Astrocyte (in vitro differentiated cells and primary cell): ENCODE measurements at regions not wholly inside any gene's neighbourhood (a gene's known extent, or its start where the extent isn't known, plus 50 kb on each side); places are given as distances from the start of the nearest gene placed in this dataset.

Experiments
- DNase-seq: peaks from one replicate; pipeline ENCODE4 v3.0.0-alpha.2; 2010; ENCODE audit warnings: low read depth
- FAIRE-seq: peaks from 2 replicates; lab custom pipeline; 2011; peaks lifted over from hg19 to GRCh38; lab: Jason Lieb, UNC
- H2AFZ ChIP-seq: 2 replicates; pipeline ENCODE4 v1.6.0; 2012; ENCODE audit warnings: low read depth, low read length, inconsistent platforms
- H3K27ac ChIP-seq: 2 replicates; pipeline ENCODE4 v1.5.1; 2011; ENCODE audit warnings: low read depth, low read length, inconsistent platforms
- H3K27me3 ChIP-seq: 2 replicates; pipeline ENCODE4 v1.6.0; 2011; ENCODE audit warnings: low read length, inconsistent platforms; ENCODE audit not compliant: insufficient read depth
- H3K36me3 ChIP-seq: 2 replicates; pipeline ENCODE4 v1.5.1; 2011; ENCODE audit warnings: low read length, inconsistent platforms; ENCODE audit not compliant: insufficient read depth
- H3K4me1 ChIP-seq: 2 replicates; pipeline ENCODE4 v1.5.1; 2011; ENCODE audit warnings: low read length, inconsistent platforms; ENCODE audit not compliant: insufficient read depth
- H3K4me2 ChIP-seq: 2 replicates; pipeline ENCODE4 v1.6.0; 2012; ENCODE audit warnings: low read length, inconsistent platforms
- H3K4me3 ChIP-seq: 2 replicates; pipeline ENCODE4 v1.5.1; 2011; ENCODE audit warnings: low read depth, mild to moderate bottlenecking, low read length, inconsistent platforms; ENCODE audit not compliant: insufficient read depth
- H3K79me2 ChIP-seq: 2 replicates; pipeline ENCODE4 v1.6.0; 2012; ENCODE audit warnings: mild to moderate bottlenecking, low read length, inconsistent platforms; ENCODE audit not compliant: insufficient read depth
- H3K9ac ChIP-seq: 2 replicates; pipeline ENCODE4 v1.6.0; 2012; ENCODE audit warnings: mild to moderate bottlenecking, low read length, inconsistent platforms
- H3K9me3 ChIP-seq: 2 replicates; pipeline ENCODE4 v1.5.1; 2012; ENCODE audit warnings: low read depth, mild to moderate bottlenecking, low read length, inconsistent platforms; ENCODE audit not compliant: insufficient read depth
- H4K20me1 ChIP-seq: 2 replicates; pipeline ENCODE4 v1.6.0; 2012; ENCODE audit warnings: low read length, inconsistent platforms; ENCODE audit not compliant: insufficient read depth
- H3K27ac Mint-ChIP-seq: one replicate; pipeline ENCODE4 v1.8.0; 2021; ENCODE audit warnings: mild to moderate bottlenecking, mixed read lengths; ENCODE audit not compliant: unreplicated experiment
- H3K27me3 Mint-ChIP-seq: one replicate; pipeline ENCODE4 v1.8.0; 2021; ENCODE audit warnings: low read depth, mixed read lengths; ENCODE audit not compliant: unreplicated experiment
- H3K36me3 Mint-ChIP-seq: one replicate; pipeline ENCODE4 v1.8.0; 2021; ENCODE audit warnings: low read depth, mixed read lengths; ENCODE audit not compliant: unreplicated experiment
- H3K4me1 Mint-ChIP-seq: one replicate; pipeline ENCODE4 v1.8.0; 2021; ENCODE audit warnings: low read depth, mixed read lengths; ENCODE audit not compliant: unreplicated experiment
- H3K4me3 Mint-ChIP-seq: one replicate; pipeline ENCODE4 v1.8.0; 2021; ENCODE audit warnings: mild to moderate bottlenecking, moderate library complexity, mixed read lengths; ENCODE audit not compliant: unreplicated experiment
- H3K9me3 Mint-ChIP-seq: one replicate; pipeline ENCODE4 v1.8.0; 2021; ENCODE audit warnings: mild to moderate bottlenecking, mixed read lengths; ENCODE audit not compliant: unreplicated experiment
- EZH2 ChIP-seq: IDR thresholded peaks from 2 replicates; pipeline ENCODE4 v1.6.1; 2012; ENCODE audit warnings: mild to moderate bottlenecking, low read length, inconsistent platforms; ENCODE audit not compliant: insufficient read depth
- TF ChIP-seq, protein P1 (sequence below): IDR thresholded peaks from 2 replicates; pipeline ENCODE4 v1.5.1; 2011; ENCODE audit warnings: low read depth, mild to moderate bottlenecking, inconsistent platforms, low read length, moderate library complexity; ENCODE audit not compliant: insufficient read depth

- Histone ChIP-seq H3K4me2 (no peak overlapping the region), H3K27ac (no peak overlapping the region), H4K20me1 (no peaks in the 10 kb centered on the region), H3K36me3 (no peaks in the 10 kb centered on the region), H3K9ac (no peak overlapping the region), H3K4me1 (no peaks in the 10 kb centered on the region), H2AFZ (no peak overlapping the region), H3K27me3 (no peaks in the 10 kb centered on the region), H3K9me3 (no peaks in the 10 kb centered on the region), H3K79me2 (no peaks in the 10 kb centered on the region), H3K4me3 (no peak overlapping the region)
- FAIRE-seq (no peak), DNase-seq (peak; percentile 41)
- Mint-ChIP-seq H3K4me1 (peaks cover 2% of the 10 kb centered on the region), H3K9me3 (no peaks in the 10 kb centered on the region), H3K27ac (no peak overlapping the region), H3K4me3 (no peak overlapping the region), H3K36me3 (no peaks in the 10 kb centered on the region), H3K27me3 (peaks cover 2% of the 10 kb centered on the region)
- TF ChIP-seq, protein P1, sequence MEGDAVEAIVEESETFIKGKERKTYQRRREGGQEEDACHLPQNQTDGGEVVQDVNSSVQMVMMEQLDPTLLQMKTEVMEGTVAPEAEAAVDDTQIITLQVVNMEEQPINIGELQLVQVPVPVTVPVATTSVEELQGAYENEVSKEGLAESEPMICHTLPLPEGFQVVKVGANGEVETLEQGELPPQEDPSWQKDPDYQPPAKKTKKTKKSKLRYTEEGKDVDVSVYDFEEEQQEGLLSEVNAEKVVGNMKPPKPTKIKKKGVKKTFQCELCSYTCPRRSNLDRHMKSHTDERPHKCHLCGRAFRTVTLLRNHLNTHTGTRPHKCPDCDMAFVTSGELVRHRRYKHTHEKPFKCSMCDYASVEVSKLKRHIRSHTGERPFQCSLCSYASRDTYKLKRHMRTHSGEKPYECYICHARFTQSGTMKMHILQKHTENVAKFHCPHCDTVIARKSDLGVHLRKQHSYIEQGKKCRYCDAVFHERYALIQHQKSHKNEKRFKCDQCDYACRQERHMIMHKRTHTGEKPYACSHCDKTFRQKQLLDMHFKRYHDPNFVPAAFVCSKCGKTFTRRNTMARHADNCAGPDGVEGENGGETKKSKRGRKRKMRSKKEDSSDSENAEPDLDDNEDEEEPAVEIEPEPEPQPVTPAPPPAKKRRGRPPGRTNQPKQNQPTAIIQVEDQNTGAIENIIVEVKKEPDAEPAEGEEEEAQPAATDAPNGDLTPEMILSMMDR, result no peak
- TF ChIP-seq EZH2, result no peak
Observed at GRCh38 chr6:111950661-111951496, 77.6 kb upstream of the FYN start.

GRCh38 chr6:111951497-111952085 lies 78.3 kb upstream of the FYN start:
- Mint-ChIP-seq H3K36me3 (no peaks in the 10 kb centered on the region), H3K27me3 (peaks cover 2% of the 10 kb centered on the region), H3K9me3 (no peaks in the 10 kb centered on the region), H3K4me3 (no peak overlapping the region), H3K4me1 (peaks cover 2% of the 10 kb centered on the region), H3K27ac (no peak overlapping the region)
- Histone ChIP-seq H3K79me2 (no peaks in the 10 kb centered on the region), H3K9ac (no peak overlapping the region), H2AFZ (no peak overlapping the region), H3K4me2 (no peak overlapping the region), H3K36me3 (no peaks in the 10 kb centered on the region), H3K4me1 (no peaks in the 10 kb centered on the region), H3K4me3 (no peak overlapping the region), H4K20me1 (no peaks in the 10 kb centered on the region), H3K9me3 (no peaks in the 10 kb centered on the region), H3K27ac (no peak overlapping the region), H3K27me3 (no peaks in the 10 kb centered on the region)
- TF ChIP-seq, protein P1, result no peak
- no peak for TF ChIP-seq EZH2
- no peak for FAIRE-seq
- DNase-seq, result peak; percentile 16

GRCh38 chr6:111952274-111952673 lies 79.0 kb upstream of the FYN start:
- no peak for FAIRE-seq
- Histone ChIP-seq H3K79me2 (no peaks in the 10 kb centered on the region), H4K20me1 (no peaks in the 10 kb centered on the region), H3K4me1 (no peaks in the 10 kb centered on the region), H3K4me2 (no peak overlapping the region), H3K9me3 (no peaks in the 10 kb centered on the region), H2AFZ (peak overlapping the region; percentile 9), H3K27ac (no peak overlapping the region), H3K9ac (no peak overlapping the region), H3K27me3 (no peaks in the 10 kb centered on the region), H3K36me3 (no peaks in the 10 kb centered on the region), H3K4me3 (no peak overlapping the region)
- Mint-ChIP-seq H3K36me3 (no peaks in the 10 kb centered on the region), H3K4me1 (peaks cover 2% of the 10 kb centered on the region), H3K4me3 (no peak overlapping the region), H3K27me3 (peaks cover 2% of the 10 kb centered on the region), H3K9me3 (no peaks in the 10 kb centered on the region), H3K27ac (no peak overlapping the region)
- TF ChIP-seq, protein P1, result no peak
- no peak for TF ChIP-seq EZH2
- DNase-seq, result no peak
